Activated CD8-positive, alpha-beta memory T cell treated with anti-CD3 and anti-CD28 coated beads for 24 hours (primary cell): ENCODE measurements at regions not wholly inside any gene's neighbourhood (a gene's known extent, or its start where the extent isn't known, plus 50 kb on each side); places are given as distances from the start of the nearest gene placed in this dataset.

Experiments
- DNase-seq: peaks from one replicate; pipeline ENCODE4 v3.0.0-alpha.2; 2020

- DNase-seq = no peak
Observed at GRCh38 chr15:47552978-47553608, 164.2 kb upstream of the SEMA6D start.

- no peak for DNase-seq
Observed at GRCh38 chr15:47553947-47554346, 163.4 kb upstream of the SEMA6D start.

- DNase-seq = no peak
Observed at GRCh38 chr15:47561102-47561501, 156.2 kb upstream of the SEMA6D start.

GRCh38 chr15:47565949-47566348, 151.4 kb upstream of the SEMA6D start:
- DNase-seq = no peak

GRCh38 chr15:47566610-47567009, 150.7 kb upstream of the SEMA6D start:
- DNase-seq = no peak

GRCh38 chr15:47568030-47568429, 149.3 kb upstream of the SEMA6D start:
- no peak for DNase-seq

- DNase-seq = no peak
Observed at GRCh38 chr15:47570044-47570443, 147.3 kb upstream of the SEMA6D start.

GRCh38 chr15:47570451-47570850, 146.9 kb upstream of the SEMA6D start:
- DNase-seq = no peak

- no peak for DNase-seq
Observed at GRCh38 chr15:47570881-47571640, 146.2 kb upstream of the SEMA6D start.

GRCh38 chr15:47573673-47574072, 143.6 kb upstream of the SEMA6D start:
- DNase-seq = no peak

- no peak for DNase-seq
Observed at GRCh38 chr15:47577000-47577399, 140.3 kb upstream of the SEMA6D start.

- no peak for DNase-seq
Observed at GRCh38 chr15:47577461-47577860, 139.8 kb upstream of the SEMA6D start.

GRCh38 chr15:47582233-47582632, 135.1 kb upstream of the SEMA6D start:
- no peak for DNase-seq

- DNase-seq = no peak
Observed at GRCh38 chr15:47584316-47584715, 133.0 kb upstream of the SEMA6D start.

GRCh38 chr15:47586653-47587224, 130.6 kb upstream of the SEMA6D start:
- DNase-seq = no peak

GRCh38 chr15:47587940-47588802, 129.1 kb upstream of the SEMA6D start:
- no peak for DNase-seq

- DNase-seq = no peak
Observed at GRCh38 chr15:47588958-47589357, 128.3 kb upstream of the SEMA6D start.

GRCh38 chr15:47598996-47599395, 118.3 kb upstream of the SEMA6D start:
- DNase-seq = no peak

- no peak for DNase-seq
Observed at GRCh38 chr15:47599806-47600205, 117.5 kb upstream of the SEMA6D start.

GRCh38 chr15:47602121-47602520, 115.2 kb upstream of the SEMA6D start:
- no peak for DNase-seq

- DNase-seq = no peak
Observed at GRCh38 chr15:47603026-47603425, 114.3 kb upstream of the SEMA6D start.

- no peak for DNase-seq
Observed at GRCh38 chr15:47607695-47608094, 109.6 kb upstream of the SEMA6D start.

GRCh38 chr15:47609693-47610092, 107.6 kb upstream of the SEMA6D start:
- DNase-seq = no peak
